K562 (cell line): ENCODE measurements at regions not wholly inside any gene's neighbourhood (a gene's known extent, or its start where the extent isn't known, plus 50 kb on each side); places are given as distances from the start of the nearest gene placed in this dataset.

ENCODE experiments used
- ARNT ChIP-seq, 2 experiments: fragments of 450-650 bp; IDR thresholded peaks; 2 replicates each; pipeline ENCODE4 v1.6.1; 2016; ENCODE audit warnings: mild to moderate bottlenecking in 1 of 2
- CHD2 ChIP-seq: IDR thresholded peaks from 2 replicates; pipeline ENCODE4 v1.6.1; 2011; ENCODE audit warnings: low read depth, low read length
- GABPA ChIP-seq: fragments of 200-800 bp; sonication (Bioruptor generic); conservative IDR thresholded peaks from 2 replicates; pipeline ENCODE4 v1.6.1; 2016; ENCODE audit warnings: low read depth, missing genetic modification characterization, missing compliant biosample characterization
- JUND ChIP-seq, 2 experiments: IDR thresholded peaks; 2 replicates in 1 of 2; 3 replicates in 1 of 2; pipeline ENCODE4 v1.6.1; 2011; ENCODE audit warnings: borderline replicate concordance in 2 of 2, low read depth in 2 of 2, low read length in 2 of 2, improper control_type of control experiment in 1 of 2, missing biosample characterization in 1 of 2, missing genetic modification characterization in 1 of 2, missing genetic modification reagents in 1 of 2
- LEF1 ChIP-seq: fragments of 450-650 bp; IDR thresholded peaks from 2 replicates; pipeline ENCODE4 v1.6.1; 2016; ENCODE audit warnings: mild to moderate bottlenecking
- MYBL2 ChIP-seq, 2 experiments: fragments of 450-650 bp in 1 of 2; sonication (generic) in 1 of 2; formaldehyde crosslinking in 1 of 2; IDR thresholded peaks; 2 replicates each; pipeline versions ENCODE4 v1.6.1 to v1.8.1; 2017 to 2022; ENCODE audit warnings: borderline replicate concordance in 1 of 2, inconsistent platforms in 1 of 2, low read depth in 1 of 2, mild to moderate bottlenecking in 1 of 2, missing genetic modification reagents in 1 of 2, moderate library complexity in 1 of 2
- NCOA1 ChIP-seq: fragments of 450-650 bp; IDR thresholded peaks from 2 replicates; pipeline ENCODE4 v1.6.1; 2016; ENCODE audit warnings: low read depth
- NFE2 ChIP-seq: IDR thresholded peaks from 2 replicates; pipeline ENCODE4 v1.6.1; 2014; ENCODE audit warnings: antibody characterized with exemption, low read depth
- SAP30 ChIP-seq: fragments of 200-600 bp; sonication (generic); IDR thresholded peaks from 2 replicates; pipeline ENCODE4 v1.6.1; 2012; ENCODE audit warnings: borderline replicate concordance, low read depth, mild to moderate bottlenecking, moderate library complexity, low read length, control low read depth, inconsistent platforms; ENCODE audit not compliant: insufficient read depth, poor library complexity, severe bottlenecking
- SRSF7 ChIP-seq: fragments of 200-400 bp; formaldehyde crosslinking; optimal IDR thresholded peaks from 2 replicates; pipeline ENCODE3; 2017; ENCODE audit warnings: mild to moderate bottlenecking, low read depth, low read length
- TEAD2 ChIP-seq: fragments of 450-650 bp; IDR thresholded peaks from 2 replicates; pipeline ENCODE4 v1.6.1; 2016; ENCODE audit warnings: missing genetic modification characterization, control low read depth, missing compliant biosample characterization
- U2AF1 ChIP-seq: fragments of 200-400 bp; formaldehyde crosslinking; optimal IDR thresholded peaks from 2 replicates; pipeline ENCODE3; 2017; ENCODE audit warnings: mild to moderate bottlenecking, low read depth, low read length, moderate library complexity
- XRCC3 ChIP-seq: fragments of 450-650 bp; IDR thresholded peaks from 2 replicates; pipeline ENCODE4 v1.6.1; 2017; ENCODE audit warnings: mild to moderate bottlenecking, moderate library complexity
- ZC3H11A ChIP-seq: IDR thresholded peaks from 2 replicates; pipeline ENCODE4 v1.6.1; 2012; ENCODE audit warnings: low read depth, low read length, improper control_type of control experiment
- ZNF165 ChIP-seq: fragments of 250-450 bp; sonication (Bioruptor Pico); IDR thresholded peaks from 2 replicates; pipeline ENCODE4 v1.4.0; 2020; ENCODE audit warnings: borderline replicate concordance
- ZNF79 ChIP-seq: fragments of 250-450 bp; sonication (Bioruptor Pico); IDR thresholded peaks from 2 replicates; pipeline ENCODE4 v1.4.0; 2020; ENCODE audit warnings: low read depth, mild to moderate bottlenecking, moderate library complexity
- TF ChIP-seq, protein P1 (sequence below): conservative IDR thresholded peaks from 2 replicates; pipeline ENCODE4 v1.6.1; 2011; ENCODE audit warnings: low read depth, mild to moderate bottlenecking, low read length; ENCODE audit not compliant: control insufficient read depth
- TF ChIP-seq, protein P2 (sequence below): fragments of 250-450 bp; sonication (Bioruptor Pico); IDR thresholded peaks from 2 replicates; pipeline ENCODE4 v1.8.0; 2022; ENCODE audit warnings: inconsistent platforms
- TF ChIP-seq, protein P3 (sequence below): fragments of 250-450 bp; sonication (Bioruptor Pico); IDR thresholded peaks from 2 replicates; pipeline ENCODE4 v1.5.1; 2021; ENCODE audit warnings: mild to moderate bottlenecking
- TF ChIP-seq, protein P4 (sequence below), 3 experiments: IDR thresholded peaks in 2 of 3; conservative IDR thresholded peaks in 1 of 3; 2 replicates each; pipeline ENCODE4 v1.5.1; 2011 to 2012; ENCODE audit warnings: low read length in 3 of 3, mild to moderate bottlenecking in 3 of 3, control low read depth in 2 of 3, improper control_type of control experiment in 1 of 3, inconsistent platforms in 1 of 3, low read depth in 1 of 3, mixed read lengths in 1 of 3, moderate library complexity in 1 of 3; ENCODE audit not compliant: insufficient read depth in 2 of 3

DNA sequence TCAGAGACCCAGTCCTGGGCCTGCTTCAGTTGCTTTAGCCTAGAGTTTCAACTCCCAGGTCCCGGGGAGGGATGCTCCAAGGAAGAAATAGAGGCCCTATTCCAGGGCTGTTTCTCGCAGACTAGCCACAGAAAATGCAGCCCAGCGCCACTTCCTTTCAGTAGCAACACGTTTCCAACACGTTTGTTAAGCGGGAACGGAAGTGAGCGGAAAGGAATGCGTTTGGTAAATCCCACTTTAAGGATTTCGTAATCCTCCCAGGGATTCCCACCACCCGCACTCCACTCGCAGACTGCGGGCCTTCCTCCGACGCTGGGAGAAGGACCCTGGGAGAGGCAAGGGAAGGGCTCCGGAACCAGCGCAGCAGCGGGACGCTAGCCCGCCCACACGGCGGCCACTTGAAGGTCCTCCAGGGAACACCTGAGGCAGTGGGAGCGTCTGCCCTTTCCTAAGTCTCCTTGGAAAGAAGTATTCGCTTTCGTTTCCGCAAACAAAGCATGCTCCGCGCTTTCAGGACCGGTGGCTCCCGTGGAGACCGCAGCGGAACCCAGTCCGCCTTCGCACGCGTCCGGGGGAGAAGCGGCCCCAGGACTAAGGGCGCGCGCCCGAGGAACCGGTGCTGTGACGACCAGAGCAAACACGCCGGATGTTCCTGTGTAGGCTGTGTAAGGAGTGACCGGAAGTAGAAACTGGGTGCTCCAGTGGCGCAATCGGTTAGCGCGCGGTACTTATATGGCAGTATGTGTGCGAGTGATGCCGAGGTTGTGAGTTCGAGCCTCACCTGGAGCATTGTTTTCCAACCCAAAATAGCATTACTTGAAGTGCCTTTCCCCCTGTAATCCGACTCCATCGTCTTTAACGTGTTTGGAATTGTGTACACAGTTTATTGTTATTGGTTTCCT lies 227.6 kb upstream of the PRSS16 start (continued):
- TF ChIP-seq ZNF79 (CRISPR knock-in tag) = no peak
- TF ChIP-seq, protein P1, sequence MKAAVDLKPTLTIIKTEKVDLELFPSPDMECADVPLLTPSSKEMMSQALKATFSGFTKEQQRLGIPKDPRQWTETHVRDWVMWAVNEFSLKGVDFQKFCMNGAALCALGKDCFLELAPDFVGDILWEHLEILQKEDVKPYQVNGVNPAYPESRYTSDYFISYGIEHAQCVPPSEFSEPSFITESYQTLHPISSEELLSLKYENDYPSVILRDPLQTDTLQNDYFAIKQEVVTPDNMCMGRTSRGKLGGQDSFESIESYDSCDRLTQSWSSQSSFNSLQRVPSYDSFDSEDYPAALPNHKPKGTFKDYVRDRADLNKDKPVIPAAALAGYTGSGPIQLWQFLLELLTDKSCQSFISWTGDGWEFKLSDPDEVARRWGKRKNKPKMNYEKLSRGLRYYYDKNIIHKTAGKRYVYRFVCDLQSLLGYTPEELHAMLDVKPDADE = peak; percentile 94
- TF ChIP-seq GABPA (tag) = peak; percentile 97
- TF ChIP-seq XRCC3 = no peak
- TF ChIP-seq LEF1 = peak; percentile 38; the same call in 1 of the 2 replicates
- TF ChIP-seq SRSF7 = no peak
- TF ChIP-seq, protein P2, sequence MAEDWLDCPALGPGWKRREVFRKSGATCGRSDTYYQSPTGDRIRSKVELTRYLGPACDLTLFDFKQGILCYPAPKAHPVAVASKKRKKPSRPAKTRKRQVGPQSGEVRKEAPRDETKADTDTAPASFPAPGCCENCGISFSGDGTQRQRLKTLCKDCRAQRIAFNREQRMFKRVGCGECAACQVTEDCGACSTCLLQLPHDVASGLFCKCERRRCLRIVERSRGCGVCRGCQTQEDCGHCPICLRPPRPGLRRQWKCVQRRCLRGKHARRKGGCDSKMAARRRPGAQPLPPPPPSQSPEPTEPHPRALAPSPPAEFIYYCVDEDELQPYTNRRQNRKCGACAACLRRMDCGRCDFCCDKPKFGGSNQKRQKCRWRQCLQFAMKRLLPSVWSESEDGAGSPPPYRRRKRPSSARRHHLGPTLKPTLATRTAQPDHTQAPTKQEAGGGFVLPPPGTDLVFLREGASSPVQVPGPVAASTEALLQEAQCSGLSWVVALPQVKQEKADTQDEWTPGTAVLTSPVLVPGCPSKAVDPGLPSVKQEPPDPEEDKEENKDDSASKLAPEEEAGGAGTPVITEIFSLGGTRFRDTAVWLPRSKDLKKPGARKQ (CRISPR knock-in tag) = no peak
- TF ChIP-seq ARNT (IDR thresholded peaks at IDR 0.05) = peak; percentile 65 to 83; a peak in 2 of 4 replicates
- no peak for TF ChIP-seq ZNF165 (CRISPR knock-in tag)
- peak; percentile 81 for TF ChIP-seq SAP30
- no peak for TF ChIP-seq MYBL2 (IDR thresholded peaks at IDR 0.05; ENCODE audit: low read depth)
- TF ChIP-seq MYBL2 (CRISPR knock-in tag; IDR thresholded peaks at IDR 0.05; ENCODE audit: borderline replicate concordance) = no peak; the same call in 1 of the 2 replicates
- no peak for TF ChIP-seq TEAD2 (tag)
- TF ChIP-seq NCOA1 = peak; percentile 84
- 0 out of 2 replicates have a peak, but pooled peaks have one; percentile 19 for TF ChIP-seq NFE2
- no peak for TF ChIP-seq U2AF1
- TF ChIP-seq, protein P3, sequence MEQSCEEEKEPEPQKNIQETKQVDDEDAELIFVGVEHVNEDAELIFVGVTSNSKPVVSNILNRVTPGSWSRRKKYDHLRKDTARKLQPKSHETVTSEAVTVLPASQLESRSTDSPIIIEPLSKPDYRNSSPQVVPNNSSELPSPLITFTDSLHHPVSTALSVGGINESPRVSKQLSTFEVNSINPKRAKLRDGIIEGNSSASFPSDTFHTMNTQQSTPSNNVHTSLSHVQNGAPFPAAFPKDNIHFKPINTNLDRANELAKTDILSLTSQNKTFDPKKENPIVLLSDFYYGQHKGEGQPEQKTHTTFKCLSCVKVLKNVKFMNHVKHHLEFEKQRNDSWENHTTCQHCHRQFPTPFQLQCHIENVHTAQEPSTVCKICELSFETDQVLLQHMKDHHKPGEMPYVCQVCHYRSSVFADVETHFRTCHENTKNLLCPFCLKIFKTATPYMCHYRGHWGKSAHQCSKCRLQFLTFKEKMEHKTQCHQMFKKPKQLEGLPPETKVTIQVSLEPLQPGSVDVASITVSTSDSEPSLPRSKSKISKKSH = no peak
- TF ChIP-seq, protein P4, sequence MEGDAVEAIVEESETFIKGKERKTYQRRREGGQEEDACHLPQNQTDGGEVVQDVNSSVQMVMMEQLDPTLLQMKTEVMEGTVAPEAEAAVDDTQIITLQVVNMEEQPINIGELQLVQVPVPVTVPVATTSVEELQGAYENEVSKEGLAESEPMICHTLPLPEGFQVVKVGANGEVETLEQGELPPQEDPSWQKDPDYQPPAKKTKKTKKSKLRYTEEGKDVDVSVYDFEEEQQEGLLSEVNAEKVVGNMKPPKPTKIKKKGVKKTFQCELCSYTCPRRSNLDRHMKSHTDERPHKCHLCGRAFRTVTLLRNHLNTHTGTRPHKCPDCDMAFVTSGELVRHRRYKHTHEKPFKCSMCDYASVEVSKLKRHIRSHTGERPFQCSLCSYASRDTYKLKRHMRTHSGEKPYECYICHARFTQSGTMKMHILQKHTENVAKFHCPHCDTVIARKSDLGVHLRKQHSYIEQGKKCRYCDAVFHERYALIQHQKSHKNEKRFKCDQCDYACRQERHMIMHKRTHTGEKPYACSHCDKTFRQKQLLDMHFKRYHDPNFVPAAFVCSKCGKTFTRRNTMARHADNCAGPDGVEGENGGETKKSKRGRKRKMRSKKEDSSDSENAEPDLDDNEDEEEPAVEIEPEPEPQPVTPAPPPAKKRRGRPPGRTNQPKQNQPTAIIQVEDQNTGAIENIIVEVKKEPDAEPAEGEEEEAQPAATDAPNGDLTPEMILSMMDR (IDR thresholded peaks at IDR 0.05 in 2 of 3, conservative IDR thresholded peaks at IDR 0.05 in 1 of 3; ENCODE audit: insufficient read depth in 2 of 3, low read depth in 1 of 3, low read length in 3 of 3) = no peak
- no peak for TF ChIP-seq ZC3H11A
- no peak; the same call in 1 of the 2 replicates for TF ChIP-seq CHD2
- peak; percentile 76; the same call in 1 of the 2 replicates for TF ChIP-seq JUND (IDR thresholded peaks at IDR 0.05; ENCODE audit: borderline replicate concordance, low read depth, low read length)
- TF ChIP-seq JUND (tag; IDR thresholded peaks at IDR 0.05; ENCODE audit: borderline replicate concordance, low read depth, low read length) = peak; percentile 31; the same call in 2 of the 3 replicates
